ENCODE measurements at regions not wholly inside any gene's neighbourhood (a gene's known extent, or its start where the extent isn't known, plus 50 kb on each side); places are given as distances from the start of the nearest gene placed in this dataset.

DNA sequence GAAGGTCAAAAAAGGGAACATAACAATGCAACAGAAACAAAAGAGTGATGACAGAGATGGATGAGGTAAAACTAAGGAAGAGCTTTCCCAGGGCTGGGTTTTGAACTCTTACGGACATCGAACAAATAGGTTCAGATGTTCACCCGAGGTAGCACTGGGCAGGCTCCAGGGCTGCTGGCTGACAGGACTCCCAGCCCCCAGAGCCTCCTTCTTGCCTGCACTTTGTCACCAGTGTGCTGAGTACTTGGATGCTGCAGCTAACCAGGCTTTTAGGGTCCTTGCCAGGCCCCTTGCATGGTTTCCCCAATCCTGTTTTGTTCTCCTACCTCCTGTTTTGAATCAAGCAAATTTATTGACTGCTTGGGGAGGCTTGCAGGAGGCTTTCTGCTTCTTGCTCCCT lies 322.9 kb downstream of the DYSF start:
- Histone ChIP-seq H3K79me2 (ENCODE audit: low read length) (no peaks in the 10 kb centered on the region), H3K9me2 (replicated peaks; ENCODE audit: insufficient read depth, low read length) (no peaks in the 10 kb centered on the region), H3F3A (ENCODE audit: insufficient read depth, low read length) (no peaks in the 10 kb centered on the region), H3K4me3 (ENCODE audit: low read length) (no peak overlapping the region), H4K20me1 (ENCODE audit: insufficient read depth, low read length) (no peaks in the 10 kb centered on the region), H3K4me2 (ENCODE audit: low read depth, low read length) (no peak overlapping the region), H2AFZ (ENCODE audit: low read length) (no peak overlapping the region), H3K9me3 (replicated peaks; ENCODE audit: insufficient read depth, low read length) (no peaks in the 10 kb centered on the region), H3K4me1 (ENCODE audit: low read length) (no peaks in the 10 kb centered on the region), H3K27me3 (replicated peaks; ENCODE audit: insufficient read depth, low read length) (no peaks in the 10 kb centered on the region), H3K36me3 (replicated peaks; ENCODE audit: insufficient read depth, low read length) (no peaks in the 10 kb centered on the region), H3K27ac (ENCODE audit: low read length) (no peak overlapping the region), H3K9ac (ENCODE audit: low read length) (no peak overlapping the region)
- TF ChIP-seq CTCF (IDR thresholded peaks at IDR 0.05; ENCODE audit: low read length) (no peak), EZH2 (optimal IDR thresholded peaks at IDR 0.05; ENCODE audit: low read depth, low read length) (no peak), EZH2phosphoT487 (IDR thresholded peaks at IDR 0.05; ENCODE audit: low read length) (no peak)
- DNase-seq = no peak

- DNase-seq = no peak
- H3F3A ChIP-seq (ENCODE audit: insufficient read depth, low read length) = no peaks in the 10 kb centered on the region
- no peaks in the 10 kb centered on the region for H4K20me1 ChIP-seq (ENCODE audit: insufficient read depth, low read length)
- no peak overlapping the region for H3K4me3 ChIP-seq (ENCODE audit: low read length)
- no peak overlapping the region for H3K27ac ChIP-seq (ENCODE audit: low read length)
- no peaks in the 10 kb centered on the region for H3K27me3 ChIP-seq (replicated peaks; ENCODE audit: insufficient read depth, low read length)
- H3K9me3 ChIP-seq (replicated peaks; ENCODE audit: insufficient read depth, low read length) = no peaks in the 10 kb centered on the region
- H3K9me2 ChIP-seq (replicated peaks; ENCODE audit: insufficient read depth, low read length) = no peaks in the 10 kb centered on the region
- TF ChIP-seq EZH2phosphoT487 (IDR thresholded peaks at IDR 0.05; ENCODE audit: low read length) (no peak), CTCF (IDR thresholded peaks at IDR 0.05; ENCODE audit: low read length) (no peak), EZH2 (optimal IDR thresholded peaks at IDR 0.05; ENCODE audit: low read depth, low read length) (no peak)
- no peak overlapping the region for H3K9ac ChIP-seq (ENCODE audit: low read length)
- no peak overlapping the region for H2AFZ ChIP-seq (ENCODE audit: low read length)
- H3K36me3 ChIP-seq (replicated peaks; ENCODE audit: insufficient read depth, low read length) = no peaks in the 10 kb centered on the region
- no peaks in the 10 kb centered on the region for H3K4me1 ChIP-seq (ENCODE audit: low read length)
- no peaks in the 10 kb centered on the region for H3K79me2 ChIP-seq (ENCODE audit: low read length)
- no peak overlapping the region for H3K4me2 ChIP-seq (ENCODE audit: low read depth, low read length)
Observed at GRCh38 chr2:71773218-71773617, 319.9 kb downstream of the DYSF start.

DNA sequence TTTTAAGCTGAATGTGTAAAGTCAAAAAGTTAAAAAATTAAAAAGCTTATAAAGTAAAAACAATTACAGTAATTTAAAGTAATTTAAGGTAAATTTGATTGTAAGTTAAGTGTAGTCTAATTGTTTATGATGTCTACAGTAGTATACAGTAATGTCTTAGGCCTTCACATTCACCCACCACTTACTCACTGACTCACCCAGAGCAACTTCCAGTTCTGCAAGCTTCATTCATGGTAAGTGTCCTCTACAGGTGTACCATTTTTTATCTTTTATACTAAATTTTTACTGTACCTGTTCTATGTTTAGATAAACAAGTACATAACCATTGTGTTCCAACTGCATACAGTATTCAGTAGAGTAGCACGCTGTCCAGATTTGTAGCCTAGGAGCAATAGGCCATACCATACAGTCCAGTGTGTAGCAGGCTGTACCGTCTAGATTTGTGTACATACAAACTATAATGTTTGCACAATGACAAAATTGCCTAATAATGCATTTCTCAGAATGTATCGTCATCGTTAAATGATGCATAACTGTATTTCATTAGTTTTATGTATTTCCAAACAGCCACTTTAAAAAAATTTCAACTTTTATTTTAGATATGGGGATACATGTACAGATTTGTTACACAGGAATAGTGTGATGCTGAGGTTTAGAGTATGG lies 319.3 kb downstream of the DYSF start:
- no peak overlapping the region for H3K9ac ChIP-seq (ENCODE audit: low read length)
- no peaks in the 10 kb centered on the region for H3F3A ChIP-seq (ENCODE audit: insufficient read depth, low read length)
- H3K4me1 ChIP-seq (ENCODE audit: low read length) = no peaks in the 10 kb centered on the region
- no peak for TF ChIP-seq EZH2 (optimal IDR thresholded peaks at IDR 0.05; ENCODE audit: low read depth, low read length)
- TF ChIP-seq CTCF (IDR thresholded peaks at IDR 0.05; ENCODE audit: low read length) = no peak
- H3K36me3 ChIP-seq (replicated peaks; ENCODE audit: insufficient read depth, low read length) = no peaks in the 10 kb centered on the region
- no peaks in the 10 kb centered on the region for H3K27me3 ChIP-seq (replicated peaks; ENCODE audit: insufficient read depth, low read length)
- no peak overlapping the region for H3K4me3 ChIP-seq (ENCODE audit: low read length)
- H3K27ac ChIP-seq (ENCODE audit: low read length) = no peak overlapping the region
- no peaks in the 10 kb centered on the region for H4K20me1 ChIP-seq (ENCODE audit: insufficient read depth, low read length)
- no peak overlapping the region for H2AFZ ChIP-seq (ENCODE audit: low read length)
- no peak for DNase-seq
- no peaks in the 10 kb centered on the region for H3K79me2 ChIP-seq (ENCODE audit: low read length)
- H3K9me3 ChIP-seq (replicated peaks; ENCODE audit: insufficient read depth, low read length) = no peaks in the 10 kb centered on the region
- H3K9me2 ChIP-seq (replicated peaks; ENCODE audit: insufficient read depth, low read length) = no peaks in the 10 kb centered on the region
- no peak overlapping the region for H3K4me2 ChIP-seq (ENCODE audit: low read depth, low read length)

Measured in MM.1S (cell line).